ENCODE measurements at regions not wholly inside any gene's neighbourhood (a gene's known extent, or its start where the extent isn't known, plus 50 kb on each side); places are given as distances from the start of the nearest gene placed in this dataset.

- no peak for DNase-seq
Observed at GRCh38 chrX:20461576-20461975, 194.9 kb upstream of the RPS6KA3 start.

- no peak for DNase-seq
Observed at GRCh38 chrX:20461002-20461401, 194.3 kb upstream of the RPS6KA3 start.

GRCh38 chrX:20459410-20460350 lies 193.0 kb upstream of the RPS6KA3 start:
- DNase-seq, result no peak

GRCh38 chrX:20456971-20457370 lies 190.3 kb upstream of the RPS6KA3 start:
- DNase-seq, result no peak

GRCh38 chrX:20455001-20455400 lies 188.3 kb upstream of the RPS6KA3 start:
- no peak for DNase-seq

GRCh38 chrX:20454117-20454516 lies 187.4 kb upstream of the RPS6KA3 start:
- no peak for DNase-seq

GRCh38 chrX:20452487-20452886 lies 185.8 kb upstream of the RPS6KA3 start:
- no peak for DNase-seq

- DNase-seq, result no peak
Observed at GRCh38 chrX:20451929-20452328, 185.2 kb upstream of the RPS6KA3 start.

GRCh38 chrX:20445109-20445508 lies 178.4 kb upstream of the RPS6KA3 start:
- DNase-seq, result no peak

- DNase-seq, result peak; percentile 81
Observed at GRCh38 chrX:20442597-20442996, 175.9 kb upstream of the RPS6KA3 start.

GRCh38 chrX:20441123-20441522 lies 174.4 kb upstream of the RPS6KA3 start:
- DNase-seq, result no peak

- no peak for DNase-seq
Observed at GRCh38 chrX:20438871-20439526, 172.3 kb upstream of the RPS6KA3 start.

GRCh38 chrX:20437683-20438082 lies 171.0 kb upstream of the RPS6KA3 start:
- DNase-seq, result no peak

- no peak for DNase-seq
Observed at GRCh38 chrX:20435913-20436312, 169.2 kb upstream of the RPS6KA3 start.

GRCh38 chrX:20434986-20435385 lies 168.3 kb upstream of the RPS6KA3 start:
- DNase-seq, result no peak

GRCh38 chrX:20433388-20433775 lies 166.7 kb upstream of the RPS6KA3 start:
- no peak for DNase-seq

- DNase-seq, result no peak
Observed at GRCh38 chrX:20432746-20433387, 166.2 kb upstream of the RPS6KA3 start.

GRCh38 chrX:20432048-20432447 lies 165.3 kb upstream of the RPS6KA3 start:
- DNase-seq, result no peak

GRCh38 chrX:20431486-20431885 lies 164.8 kb upstream of the RPS6KA3 start:
- DNase-seq, result no peak

GRCh38 chrX:20427173-20427770 lies 160.6 kb upstream of the RPS6KA3 start:
- DNase-seq, result no peak

GRCh38 chrX:20421697-20422096 lies 155.0 kb upstream of the RPS6KA3 start:
- no peak for DNase-seq

GRCh38 chrX:20421275-20421674 lies 154.6 kb upstream of the RPS6KA3 start:
- no peak for DNase-seq

- no peak for DNase-seq
Observed at GRCh38 chrX:20420058-20420457, 153.3 kb upstream of the RPS6KA3 start.

All from activated naive CD4-positive, alpha-beta T cell treated with anti-CD3 and anti-CD28 coated beads, Interleukin-2, amount 50 U/mL, for 16 hours (primary cell).